Right atrium auricular region (tissue), 2 donors: ENCODE measurements at regions not wholly inside any gene's neighbourhood (a gene's known extent, or its start where the extent isn't known, plus 50 kb on each side); places are given as distances from the start of the nearest gene placed in this dataset.

ENCODE experiments used
- DNase-seq: peaks from one replicate; pipeline ENCODE4 v3.0.0-alpha.2; 2019; ENCODE audit warnings: low spot score
- H3K27ac ChIP-seq, 2 donors: fragments of 200-600 bp; sonication (generic); 1 replicate in 1 of 2; 2 replicates in 1 of 2; pipeline ENCODE4 v1.5.1; 2016 to 2019
- H3K27me3 ChIP-seq, 2 donors: fragments of 200-600 bp; sonication (generic); one replicate each; pipeline versions ENCODE4 v1.5.1 to v1.6.0; 2017 to 2019
- H3K36me3 ChIP-seq: fragments of 200-600 bp; sonication (generic); one replicate; pipeline ENCODE4 v1.5.1; 2016
- H3K4me1 ChIP-seq, 2 donors: fragments of 200-600 bp; sonication (generic); one replicate each; pipeline versions ENCODE4 v1.5.1 to v1.6.0; 2017 to 2019
- H3K4me3 ChIP-seq, 2 donors: fragments of 200-600 bp; sonication (generic); 1 replicate in 1 of 2; 2 replicates in 1 of 2; pipeline ENCODE4 v1.5.1; 2017 to 2019; ENCODE audit warnings: mild to moderate bottlenecking in 1 of 2, moderate library complexity in 1 of 2
- H3K9me3 ChIP-seq, 2 donors: fragments of 200-600 bp; sonication (generic); one replicate each; pipeline ENCODE4 v1.5.1; 2019
- TF ChIP-seq, protein P1 (sequence below), 2 donors: fragments of 200-600 bp; sonication (generic); IDR thresholded peaks; one replicate each; pipeline ENCODE4 v1.5.1; 2019; ENCODE audit warnings: antibody characterized with exemption in 2 of 2

DNA sequence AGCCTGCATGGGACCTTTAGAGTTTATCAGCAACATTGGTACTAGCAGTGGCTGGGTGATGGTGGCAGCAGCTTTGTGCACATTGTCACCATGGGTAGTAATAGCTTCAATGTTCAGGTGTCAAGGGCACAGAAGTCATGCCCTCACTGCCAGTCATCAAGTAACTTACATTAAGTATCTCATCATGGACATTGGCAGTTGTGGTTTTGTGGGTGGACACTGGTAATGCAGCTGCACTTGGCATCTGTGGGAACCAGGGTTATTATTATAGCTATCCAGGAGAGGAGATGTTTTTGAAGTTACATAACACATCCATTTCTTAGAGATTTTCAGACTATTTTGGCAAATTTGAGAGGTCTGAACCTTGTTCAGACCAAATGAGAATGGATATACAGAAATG, 243.2 kb upstream of the NOCT start:
- no peaks in the 10 kb centered on the region for H3K9me3 ChIP-seq
- H3K36me3 ChIP-seq, result no peaks in the 10 kb centered on the region
- DNase-seq, result no peak
- no peak overlapping the region for H3K4me3 ChIP-seq
- TF ChIP-seq, protein P1, sequence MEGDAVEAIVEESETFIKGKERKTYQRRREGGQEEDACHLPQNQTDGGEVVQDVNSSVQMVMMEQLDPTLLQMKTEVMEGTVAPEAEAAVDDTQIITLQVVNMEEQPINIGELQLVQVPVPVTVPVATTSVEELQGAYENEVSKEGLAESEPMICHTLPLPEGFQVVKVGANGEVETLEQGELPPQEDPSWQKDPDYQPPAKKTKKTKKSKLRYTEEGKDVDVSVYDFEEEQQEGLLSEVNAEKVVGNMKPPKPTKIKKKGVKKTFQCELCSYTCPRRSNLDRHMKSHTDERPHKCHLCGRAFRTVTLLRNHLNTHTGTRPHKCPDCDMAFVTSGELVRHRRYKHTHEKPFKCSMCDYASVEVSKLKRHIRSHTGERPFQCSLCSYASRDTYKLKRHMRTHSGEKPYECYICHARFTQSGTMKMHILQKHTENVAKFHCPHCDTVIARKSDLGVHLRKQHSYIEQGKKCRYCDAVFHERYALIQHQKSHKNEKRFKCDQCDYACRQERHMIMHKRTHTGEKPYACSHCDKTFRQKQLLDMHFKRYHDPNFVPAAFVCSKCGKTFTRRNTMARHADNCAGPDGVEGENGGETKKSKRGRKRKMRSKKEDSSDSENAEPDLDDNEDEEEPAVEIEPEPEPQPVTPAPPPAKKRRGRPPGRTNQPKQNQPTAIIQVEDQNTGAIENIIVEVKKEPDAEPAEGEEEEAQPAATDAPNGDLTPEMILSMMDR (IDR thresholded peaks at IDR 0.05), result no peak
- H3K27me3 ChIP-seq, result no peaks in the 10 kb centered on the region
- no peak overlapping the region for H3K27ac ChIP-seq
- H3K4me1 ChIP-seq, result no peaks in the 10 kb centered on the region

GRCh38 chr4:138770818-138771217, 244.8 kb upstream of the NOCT start:
- no peak for DNase-seq
- H3K9me3 ChIP-seq, result no peaks in the 10 kb centered on the region
- no peaks in the 10 kb centered on the region for H3K36me3 ChIP-seq
- no peaks in the 10 kb centered on the region for H3K27me3 ChIP-seq
- TF ChIP-seq, protein P1 (IDR thresholded peaks at IDR 0.05), result no peak
- no peak overlapping the region for H3K27ac ChIP-seq
- H3K4me1 ChIP-seq, result no peaks in the 10 kb centered on the region
- H3K4me3 ChIP-seq, result no peak overlapping the region

DNA sequence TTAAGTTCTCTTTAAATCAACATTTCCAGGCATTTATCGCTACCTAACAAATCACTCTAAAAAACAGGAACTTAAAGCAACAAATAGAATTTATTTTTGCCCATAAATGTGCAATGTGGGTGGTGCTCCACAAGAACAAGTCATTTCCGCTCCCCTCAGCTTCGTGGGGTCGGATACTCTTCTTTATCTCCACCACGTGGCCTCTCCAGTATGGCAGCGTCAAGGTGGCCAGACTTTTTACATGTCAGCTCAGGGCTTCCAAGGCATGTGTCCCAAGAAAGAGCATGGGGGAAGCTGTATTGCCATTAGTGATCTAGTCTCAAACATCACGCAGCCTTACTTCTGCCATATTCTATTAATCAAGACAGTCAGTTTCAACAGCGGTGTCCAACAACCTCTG, 249.2 kb upstream of the NOCT start:
- Histone ChIP-seq H3K4me3 (no peak overlapping the region), H3K27me3 (no peaks in the 10 kb centered on the region), H3K27ac (no peak overlapping the region), H3K4me1 (no peaks in the 10 kb centered on the region), H3K9me3 (no peaks in the 10 kb centered on the region), H3K36me3 (no peaks in the 10 kb centered on the region)
- DNase-seq, result no peak
- TF ChIP-seq, protein P1 (IDR thresholded peaks at IDR 0.05), result no peak

DNA sequence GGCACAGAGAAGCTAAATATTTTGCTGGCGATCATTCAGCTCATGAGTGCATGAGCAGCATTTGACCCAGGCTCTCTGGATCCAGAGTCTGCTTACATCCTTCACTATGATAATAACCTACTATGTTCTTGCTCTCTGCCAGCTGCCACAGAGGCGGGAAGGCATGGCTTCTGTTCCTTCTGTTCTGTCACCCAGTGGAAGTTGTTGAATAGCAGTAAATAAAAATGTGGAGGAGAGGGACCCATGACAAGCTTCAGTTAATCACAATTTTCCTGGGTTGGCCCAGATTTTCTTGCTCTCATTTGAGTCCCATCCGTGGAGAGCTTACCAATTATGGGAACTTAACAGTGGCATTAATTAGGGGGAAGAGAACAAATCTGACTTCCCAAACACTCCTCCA, 250.1 kb upstream of the NOCT start:
- no peak overlapping the region for H3K4me3 ChIP-seq
- TF ChIP-seq, protein P1 (IDR thresholded peaks at IDR 0.05), result no peak
- DNase-seq, result no peak
- no peaks in the 10 kb centered on the region for H3K4me1 ChIP-seq
- no peaks in the 10 kb centered on the region for H3K9me3 ChIP-seq
- H3K27ac ChIP-seq, result no peak overlapping the region
- H3K27me3 ChIP-seq, result no peaks in the 10 kb centered on the region
- H3K36me3 ChIP-seq, result no peaks in the 10 kb centered on the region

DNA sequence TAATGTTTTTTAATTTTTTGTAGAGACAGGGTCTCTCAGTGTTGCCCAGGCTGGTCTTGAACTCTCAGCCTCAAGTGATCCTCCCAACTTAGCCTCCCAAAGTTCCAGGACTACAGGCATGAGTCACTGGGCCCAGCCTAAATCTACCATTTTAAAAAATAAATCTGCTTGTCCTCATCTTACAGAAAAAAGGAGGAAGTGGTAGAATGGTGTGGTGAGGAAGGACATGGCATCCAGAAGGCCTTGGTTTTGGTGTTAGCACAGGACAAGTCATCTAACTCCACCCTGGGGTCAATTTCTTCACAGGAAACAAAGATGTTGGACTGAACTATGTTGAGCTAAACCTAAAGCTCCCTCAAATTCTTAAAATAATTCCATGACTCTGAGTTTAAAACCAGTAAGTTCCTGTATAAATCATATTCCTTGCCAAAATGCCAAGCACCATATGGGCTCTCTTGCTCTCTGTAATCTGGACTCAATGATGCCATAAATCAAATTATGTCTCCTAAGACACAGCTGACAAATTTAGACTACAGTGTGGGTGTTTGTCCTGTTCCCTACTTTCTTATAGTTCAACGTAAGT, 253.9 kb upstream of the NOCT start:
- no peaks in the 10 kb centered on the region for H3K27me3 ChIP-seq
- TF ChIP-seq, protein P1 (IDR thresholded peaks at IDR 0.05), result no peak
- H3K36me3 ChIP-seq, result no peaks in the 10 kb centered on the region
- H3K27ac ChIP-seq, result no peak overlapping the region
- H3K9me3 ChIP-seq, result no peaks in the 10 kb centered on the region
- no peak for DNase-seq
- no peaks in the 10 kb centered on the region for H3K4me1 ChIP-seq
- no peak overlapping the region for H3K4me3 ChIP-seq

- H3K4me1 ChIP-seq, result no peaks in the 10 kb centered on the region
- H3K27ac ChIP-seq, result no peak overlapping the region
- TF ChIP-seq, protein P1 (IDR thresholded peaks at IDR 0.05), result no peak
- no peaks in the 10 kb centered on the region for H3K27me3 ChIP-seq
- no peaks in the 10 kb centered on the region for H3K36me3 ChIP-seq
- no peak overlapping the region for H3K4me3 ChIP-seq
- H3K9me3 ChIP-seq, result no peaks in the 10 kb centered on the region
- DNase-seq, result no peak
Measured at GRCh38 chr4:138759554-138759902, 256.1 kb upstream of the NOCT start.
